Stimulated activated CD8-positive, alpha-beta memory T cell treated with anti-CD3 and anti-CD28 coated beads, Interleukin-7, amount 100 ng/mL, for 24 hours (primary cell): ENCODE measurements at regions not wholly inside any gene's neighbourhood (a gene's known extent, or its start where the extent isn't known, plus 50 kb on each side); places are given as distances from the start of the nearest gene placed in this dataset.

ENCODE experiments used
- DNase-seq: peaks from one replicate; pipeline ENCODE4 v3.0.0-alpha.2; 2020; ENCODE audit warnings: low read depth

- DNase-seq: no peak
Observed at GRCh38 chr3:40858364-40859115, 333.8 kb downstream of the ZNF621 start.

GRCh38 chr3:40862946-40863345 lies 336.4 kb upstream of the CTNNB1 start:
- DNase-seq: no peak

GRCh38 chr3:40864146-40864782 lies 335.0 kb upstream of the CTNNB1 start:
- DNase-seq: no peak

GRCh38 chr3:40864915-40865314 lies 334.4 kb upstream of the CTNNB1 start:
- no peak for DNase-seq

GRCh38 chr3:40867797-40868196 lies 331.5 kb upstream of the CTNNB1 start:
- no peak for DNase-seq

GRCh38 chr3:40869013-40869412 lies 330.3 kb upstream of the CTNNB1 start:
- no peak for DNase-seq

- no peak for DNase-seq
Observed at GRCh38 chr3:40869939-40870338, 329.4 kb upstream of the CTNNB1 start.

GRCh38 chr3:40871394-40871793 lies 327.9 kb upstream of the CTNNB1 start:
- no peak for DNase-seq

- DNase-seq: no peak
Observed at GRCh38 chr3:40872258-40872920, 326.9 kb upstream of the CTNNB1 start.

- no peak for DNase-seq
Observed at GRCh38 chr3:40873476-40873875, 325.8 kb upstream of the CTNNB1 start.

GRCh38 chr3:40873934-40874699 lies 325.2 kb upstream of the CTNNB1 start:
- no peak for DNase-seq

GRCh38 chr3:40875581-40875980 lies 323.7 kb upstream of the CTNNB1 start:
- no peak for DNase-seq

- no peak for DNase-seq
Observed at GRCh38 chr3:40876009-40876408, 323.3 kb upstream of the CTNNB1 start.

GRCh38 chr3:40876496-40876895 lies 322.8 kb upstream of the CTNNB1 start:
- DNase-seq: no peak

- no peak for DNase-seq
Observed at GRCh38 chr3:40877631-40878463, 321.5 kb upstream of the CTNNB1 start.

- no peak for DNase-seq
Observed at GRCh38 chr3:40878464-40878905, 320.8 kb upstream of the CTNNB1 start.

- no peak for DNase-seq
Observed at GRCh38 chr3:40885430-40885829, 313.9 kb upstream of the CTNNB1 start.

- DNase-seq: no peak
Observed at GRCh38 chr3:40886660-40887425, 312.5 kb upstream of the CTNNB1 start.

GRCh38 chr3:40891186-40891585 lies 308.1 kb upstream of the CTNNB1 start:
- no peak for DNase-seq

- DNase-seq: no peak
Observed at GRCh38 chr3:40895109-40895508, 304.2 kb upstream of the CTNNB1 start.

GRCh38 chr3:40899286-40899712 lies 300.0 kb upstream of the CTNNB1 start:
- no peak for DNase-seq
